Karpas-422 (cell line): ENCODE measurements at regions not wholly inside any gene's neighbourhood (a gene's known extent, or its start where the extent isn't known, plus 50 kb on each side); places are given as distances from the start of the nearest gene placed in this dataset.

Source experiments
- DNase-seq: peaks from one replicate; pipeline ENCODE4 v3.0.0-alpha.2; 2015
- H2AFZ ChIP-seq: fragments of 200-600 bp; sonication (generic); 2 replicates; pipeline ENCODE4 v1.6.1; 2014; ENCODE audit warnings: antibody characterized with exemption, low read length, mixed read lengths
- H3K27ac ChIP-seq: fragments of 200-600 bp; sonication (generic); 2 replicates; pipeline ENCODE4 v1.5.1; 2014; ENCODE audit warnings: mild to moderate bottlenecking, low read length, moderate library complexity
- H3K27me3 ChIP-seq: fragments of 200-600 bp; sonication (generic); 2 replicates; pipeline ENCODE4 v1.6.1; 2014; ENCODE audit warnings: low read length, mixed read lengths
- H3K36me3 ChIP-seq: fragments of 200-600 bp; sonication (generic); 2 replicates; pipeline ENCODE4 v1.6.1; 2014; ENCODE audit warnings: low read length, mixed read lengths; ENCODE audit not compliant: insufficient read depth
- H3K4me1 ChIP-seq: fragments of 200-600 bp; sonication (generic); 2 replicates; pipeline ENCODE4 v1.6.1; 2014; ENCODE audit warnings: mild to moderate bottlenecking, low read length, mixed read lengths
- H3K4me2 ChIP-seq: fragments of 200-600 bp; sonication (generic); 2 replicates; pipeline ENCODE4 v1.6.1; 2014; ENCODE audit warnings: low read length, low read depth, mild to moderate bottlenecking; ENCODE audit not compliant: poor library complexity, severe bottlenecking
- H3K4me3 ChIP-seq: fragments of 200-600 bp; sonication (generic); 2 replicates; pipeline ENCODE4 v1.5.1; 2014; ENCODE audit warnings: mild to moderate bottlenecking, antibody characterized with exemption, low read length, mixed read lengths
- H3K79me2 ChIP-seq: fragments of 200-600 bp; sonication (generic); 2 replicates; pipeline ENCODE4 v1.6.1; 2014; ENCODE audit warnings: mild to moderate bottlenecking, low read length, mixed read lengths
- H3K9ac ChIP-seq: fragments of 200-600 bp; sonication (generic); 2 replicates; pipeline ENCODE4 v1.6.0; 2014; ENCODE audit warnings: low read length
- H3K9me2 ChIP-seq: fragments of 200-600 bp; sonication (generic), shearing (Covaris generic); replicated peaks from 2 replicates; pipeline ENCODE4 v1.6.0; 2014; ENCODE audit warnings: mild to moderate bottlenecking, low read length, moderate library complexity; ENCODE audit not compliant: insufficient read depth
- H3K9me3 ChIP-seq: fragments of 300-700, 200-600 bp; sonication (generic); 2 replicates; pipeline ENCODE4 v1.6.1; 2014; ENCODE audit warnings: low read length, mixed read lengths
- H4K20me1 ChIP-seq: fragments of 200-600 bp; sonication (generic); 2 replicates; pipeline ENCODE4 v1.6.1; 2014; ENCODE audit warnings: mild to moderate bottlenecking, antibody characterized with exemption, low read length, low read depth; ENCODE audit not compliant: insufficient read depth

DNA sequence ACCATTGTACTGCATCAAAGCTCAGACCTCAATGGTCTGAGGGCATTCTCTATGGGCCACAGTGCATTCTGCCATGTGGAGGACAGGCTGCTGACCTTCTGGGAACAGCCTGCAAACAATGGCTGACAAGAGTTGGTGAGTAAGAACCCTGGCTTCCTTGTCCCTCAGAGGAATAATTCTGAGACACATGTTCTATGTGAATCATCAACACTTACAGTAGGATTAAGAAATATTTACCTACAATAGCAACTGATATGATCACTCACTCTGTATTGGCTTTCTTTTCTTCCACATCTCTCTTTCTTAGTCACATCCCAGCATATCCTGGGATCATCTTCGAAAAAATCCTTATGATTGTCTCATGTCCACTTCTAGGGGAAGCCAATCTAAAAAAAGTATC, 306.5 kb upstream of the ITGA1 start:
- no peak for DNase-seq
- Histone ChIP-seq H2AFZ (no peak overlapping the region), H3K27me3 (no peaks in the 10 kb centered on the region), H3K4me1 (no peaks in the 10 kb centered on the region), H4K20me1 (no peaks in the 10 kb centered on the region), H3K9me3 (no peaks in the 10 kb centered on the region; the same call in 1 of the 2 replicates), H3K27ac (no peak overlapping the region), H3K9me2 (peaks cover 5% of the 10 kb centered on the region; the same call in 1 of the 2 replicates), H3K36me3 (no peaks in the 10 kb centered on the region), H3K4me3 (no peak overlapping the region), H3K4me2 (no peak overlapping the region), H3K79me2 (no peaks in the 10 kb centered on the region), H3K9ac (no peak overlapping the region)

DNA sequence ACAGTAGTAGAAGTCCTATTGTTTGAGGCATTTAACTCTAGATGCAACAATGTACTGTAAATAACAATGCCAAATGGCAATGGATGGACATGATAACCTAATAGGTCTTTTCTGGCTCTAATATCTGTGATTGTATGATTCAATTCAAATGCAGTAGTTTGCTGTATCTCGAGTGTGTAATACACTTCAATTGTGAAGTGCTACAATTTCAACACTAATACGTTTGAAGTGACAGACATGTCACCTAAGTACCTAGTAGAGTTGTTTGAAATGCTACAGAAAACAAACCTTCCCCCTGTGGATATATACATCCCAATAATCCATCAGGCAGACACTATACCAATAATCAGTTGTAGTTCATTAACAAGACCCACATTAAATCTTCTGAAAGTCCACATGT, 305.9 kb upstream of the ITGA1 start:
- H4K20me1 ChIP-seq: no peaks in the 10 kb centered on the region
- H3K27me3 ChIP-seq: no peaks in the 10 kb centered on the region
- H3K36me3 ChIP-seq: no peaks in the 10 kb centered on the region
- no peak overlapping the region for H3K4me2 ChIP-seq
- H2AFZ ChIP-seq: no peak overlapping the region
- no peak overlapping the region for H3K27ac ChIP-seq
- no peak for DNase-seq
- H3K4me1 ChIP-seq: no peaks in the 10 kb centered on the region
- H3K9me2 ChIP-seq: peaks cover 5% of the 10 kb centered on the region; the same call in 1 of the 2 replicates
- H3K79me2 ChIP-seq: no peaks in the 10 kb centered on the region
- H3K4me3 ChIP-seq: no peak overlapping the region
- no peak overlapping the region for H3K9ac ChIP-seq
- no peaks in the 10 kb centered on the region; the same call in 1 of the 2 replicates for H3K9me3 ChIP-seq

DNA sequence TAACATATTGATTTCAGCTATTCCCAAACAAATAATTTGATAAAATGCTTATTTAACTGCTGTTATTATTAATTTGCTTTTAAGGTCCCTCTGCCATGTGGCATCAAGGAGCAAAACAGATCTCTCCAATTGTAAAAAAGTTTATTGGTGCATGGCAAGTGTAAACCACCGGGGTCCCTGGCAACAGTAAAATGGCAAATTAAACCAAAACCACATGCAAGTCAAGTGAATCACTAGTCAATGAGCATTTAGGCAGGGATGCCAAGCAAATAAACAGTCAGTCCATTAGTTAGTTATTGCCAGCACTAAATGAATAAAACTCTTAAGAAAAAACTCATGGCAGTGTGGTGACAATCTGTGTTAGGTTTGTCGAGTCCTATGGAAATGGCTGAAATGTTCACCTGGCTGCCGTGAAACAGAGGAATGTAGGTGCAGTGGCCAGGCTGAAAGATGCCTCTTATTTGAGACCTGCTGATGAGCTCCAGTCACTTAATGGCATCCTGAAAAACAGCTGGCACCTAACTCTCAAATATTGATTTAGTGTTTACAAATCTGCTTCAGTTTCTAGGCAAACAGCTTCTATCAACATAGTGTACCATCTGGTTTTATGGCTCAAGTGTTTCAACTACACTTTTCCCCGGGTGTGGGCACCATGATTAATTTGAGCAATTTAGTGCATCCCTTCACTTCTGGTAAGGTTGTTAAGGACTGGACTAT, 296.5 kb upstream of the ITGA1 start:
- no peaks in the 10 kb centered on the region for H3K27me3 ChIP-seq

DNA sequence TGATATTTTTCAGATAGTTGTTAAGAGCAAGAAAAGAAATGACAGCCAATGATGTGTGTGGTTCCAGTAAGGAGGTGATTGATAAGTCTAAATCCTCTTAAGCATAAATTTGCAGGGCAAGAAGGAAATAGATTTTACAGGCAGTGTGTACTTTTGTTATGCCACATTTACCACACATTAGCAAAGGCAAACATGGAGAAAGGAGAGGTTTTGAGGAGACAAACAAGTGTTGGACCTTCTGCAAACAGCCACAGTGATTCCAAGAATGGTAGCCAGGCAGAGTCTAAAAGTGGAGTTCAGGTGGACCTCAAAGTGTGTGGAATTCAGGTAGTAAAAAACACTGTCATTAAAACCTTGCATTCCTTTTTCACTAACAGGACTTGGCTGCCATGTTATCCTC, 295.9 kb upstream of the ITGA1 start:
- Histone ChIP-seq H3K79me2 (no peaks in the 10 kb centered on the region), H3K4me1 (no peaks in the 10 kb centered on the region), H3K27ac (no peak overlapping the region), H3K4me3 (no peak overlapping the region), H3K36me3 (no peaks in the 10 kb centered on the region), H4K20me1 (no peaks in the 10 kb centered on the region), H2AFZ (no peak overlapping the region), H3K9me2 (no peaks in the 10 kb centered on the region; the same call in 1 of the 2 replicates), H3K9ac (no peak overlapping the region), H3K4me2 (no peak overlapping the region), H3K9me3 (no peaks in the 10 kb centered on the region), H3K27me3 (no peaks in the 10 kb centered on the region)
- no peak for DNase-seq

More for the DNA sequence above, 296.5 kb upstream of the ITGA1 start:
- no peaks in the 10 kb centered on the region for H4K20me1 ChIP-seq
- H3K9ac ChIP-seq: no peak overlapping the region
- H3K36me3 ChIP-seq: no peaks in the 10 kb centered on the region
- no peak overlapping the region for H3K27ac ChIP-seq
- no peaks in the 10 kb centered on the region; the same call in 1 of the 2 replicates for H3K9me2 ChIP-seq
- no peaks in the 10 kb centered on the region for H3K9me3 ChIP-seq
- no peak overlapping the region for H3K4me2 ChIP-seq
- H3K79me2 ChIP-seq: no peaks in the 10 kb centered on the region
- DNase-seq: no peak
- H2AFZ ChIP-seq: no peak overlapping the region
- H3K4me3 ChIP-seq: no peak overlapping the region
- no peaks in the 10 kb centered on the region for H3K4me1 ChIP-seq

DNA sequence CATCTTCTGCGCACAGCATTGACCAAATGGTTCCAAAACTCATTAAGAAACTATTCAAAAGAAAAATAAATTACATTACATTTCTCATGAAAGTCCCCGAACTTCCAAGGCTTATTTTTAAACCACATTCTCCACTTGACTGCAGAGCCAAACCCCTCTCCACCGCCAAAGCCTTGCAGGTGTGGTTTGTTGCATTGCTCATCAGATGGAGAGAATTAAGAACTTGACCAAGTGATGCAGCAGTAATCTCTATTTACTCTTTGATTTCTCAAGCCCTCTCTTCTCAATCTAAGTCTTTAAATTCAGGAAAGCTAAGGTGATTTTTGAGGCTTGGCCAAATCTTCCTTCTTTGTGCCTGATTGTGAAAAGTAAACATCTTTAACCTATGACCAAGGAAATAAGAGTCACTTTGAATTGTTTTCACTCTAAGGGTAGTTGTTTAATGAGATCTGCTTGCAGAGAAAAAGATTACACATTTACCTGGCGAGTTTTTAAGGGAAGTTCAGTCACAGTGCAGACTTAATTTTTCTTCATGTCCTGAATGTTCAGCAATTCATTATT, 290.5 kb upstream of the ITGA1 start:
- Histone ChIP-seq H3K4me1 (no peaks in the 10 kb centered on the region), H3K9ac (no peak overlapping the region), H3K9me3 (no peaks in the 10 kb centered on the region), H3K79me2 (no peaks in the 10 kb centered on the region), H3K4me2 (no peak overlapping the region), H3K4me3 (no peak overlapping the region), H2AFZ (no peak overlapping the region), H3K9me2 (no peaks in the 10 kb centered on the region; the same call in 1 of the 2 replicates), H3K27me3 (no peaks in the 10 kb centered on the region), H3K27ac (no peak overlapping the region), H4K20me1 (no peaks in the 10 kb centered on the region), H3K36me3 (no peaks in the 10 kb centered on the region)
- no peak for DNase-seq

DNA sequence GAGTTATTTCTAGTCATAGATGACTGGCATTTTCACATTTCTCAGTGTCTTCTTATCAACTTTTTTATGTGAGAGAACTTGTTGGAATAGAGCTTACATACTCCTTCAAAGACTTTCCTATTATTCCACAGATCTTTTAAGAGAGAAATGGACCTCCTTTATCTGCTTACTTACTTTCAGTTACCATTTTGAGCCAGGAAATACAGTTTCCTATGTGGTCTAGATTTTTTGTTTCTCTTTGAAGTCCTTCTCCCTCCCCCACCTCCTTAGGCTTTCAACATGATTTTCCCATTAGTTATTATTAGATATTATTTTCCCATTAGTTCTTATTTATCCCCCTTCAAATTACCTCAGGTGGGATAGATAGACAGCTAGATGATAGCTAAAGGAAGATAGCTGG, 289.1 kb upstream of the ITGA1 start:
- H4K20me1 ChIP-seq: no peaks in the 10 kb centered on the region
- H3K9me2 ChIP-seq: no peaks in the 10 kb centered on the region; the same call in 1 of the 2 replicates
- H3K36me3 ChIP-seq: no peaks in the 10 kb centered on the region
- no peak overlapping the region for H3K4me3 ChIP-seq
- H3K79me2 ChIP-seq: no peaks in the 10 kb centered on the region
- H3K9me3 ChIP-seq: no peaks in the 10 kb centered on the region
- H3K27me3 ChIP-seq: no peaks in the 10 kb centered on the region
- DNase-seq: no peak
- H3K4me1 ChIP-seq: no peaks in the 10 kb centered on the region
- H3K9ac ChIP-seq: no peak overlapping the region
- no peak overlapping the region for H3K27ac ChIP-seq
- H2AFZ ChIP-seq: no peak overlapping the region
- H3K4me2 ChIP-seq: no peak overlapping the region

DNA sequence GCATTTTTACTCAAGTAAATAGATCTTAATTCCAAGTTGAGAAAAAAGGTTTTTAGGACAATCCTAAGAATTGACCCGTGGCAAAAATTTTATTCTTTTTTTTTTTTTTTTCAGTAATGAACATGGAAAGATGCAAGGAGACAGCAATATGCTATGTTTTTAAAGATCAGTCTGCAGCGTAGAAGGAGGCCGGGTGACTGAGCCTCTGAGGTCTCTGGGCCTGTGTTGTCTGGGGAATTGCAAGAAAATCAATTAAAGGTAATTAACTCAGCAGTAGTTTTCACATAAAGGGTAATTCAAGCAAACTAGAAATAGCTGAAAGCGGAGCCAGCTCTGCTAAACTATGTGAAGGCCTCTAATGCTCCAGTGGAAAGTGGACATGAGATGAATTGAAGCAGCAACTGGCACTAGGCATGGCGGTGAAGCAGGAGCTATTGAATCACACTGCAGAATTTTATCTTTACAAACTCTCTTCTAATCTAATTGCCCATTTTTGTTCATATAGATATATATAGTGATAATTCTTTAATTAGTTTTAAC, 285.2 kb upstream of the ITGA1 start:
- Histone ChIP-seq H4K20me1 (no peaks in the 10 kb centered on the region), H3K27me3 (no peaks in the 10 kb centered on the region), H3K9me3 (no peaks in the 10 kb centered on the region), H3K4me2 (no peak overlapping the region), H3K9ac (no peak overlapping the region), H3K36me3 (no peaks in the 10 kb centered on the region), H3K9me2 (no peaks in the 10 kb centered on the region; the same call in 1 of the 2 replicates), H3K4me3 (no peak overlapping the region), H2AFZ (no peak overlapping the region), H3K4me1 (no peaks in the 10 kb centered on the region), H3K27ac (no peak overlapping the region), H3K79me2 (no peaks in the 10 kb centered on the region)
- DNase-seq: no peak

DNA sequence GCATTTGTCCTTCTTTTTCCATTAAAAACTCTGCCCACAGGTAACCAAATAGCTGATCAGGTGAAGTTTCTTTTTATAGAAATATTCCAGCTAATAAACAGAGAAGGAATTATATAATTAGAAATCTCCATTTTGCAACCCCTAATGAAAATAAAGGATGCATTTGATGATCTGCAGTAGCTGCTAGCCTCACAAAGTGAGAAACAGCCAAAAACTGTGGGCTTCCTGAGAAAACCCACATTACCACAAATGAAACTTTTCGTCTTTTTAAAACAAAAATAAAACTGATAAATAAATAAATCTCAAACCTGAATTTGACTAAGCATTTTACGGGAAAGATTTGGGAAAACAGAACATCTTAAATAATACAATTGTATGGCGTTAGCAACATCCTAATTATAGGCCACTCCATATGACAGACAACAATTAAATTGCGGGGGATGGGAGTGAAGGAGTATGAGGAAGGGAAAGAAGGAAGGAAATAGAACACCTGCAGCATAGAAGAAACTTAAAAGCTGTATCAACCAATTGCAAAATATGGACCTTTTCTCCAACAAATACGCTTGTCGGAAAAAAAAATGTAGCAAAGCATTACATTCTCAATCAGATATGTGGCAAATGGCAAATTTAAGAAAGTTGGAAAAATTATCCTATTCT, 283.0 kb upstream of the ITGA1 start:
- Histone ChIP-seq H3K4me3 (no peak overlapping the region), H3K27me3 (no peaks in the 10 kb centered on the region), H3K9ac (no peak overlapping the region), H3K36me3 (no peaks in the 10 kb centered on the region), H3K4me2 (no peak overlapping the region), H3K79me2 (no peaks in the 10 kb centered on the region), H3K9me2 (no peaks in the 10 kb centered on the region), H4K20me1 (no peaks in the 10 kb centered on the region), H3K9me3 (no peaks in the 10 kb centered on the region), H2AFZ (no peak overlapping the region), H3K4me1 (no peaks in the 10 kb centered on the region), H3K27ac (no peak overlapping the region)
- no peak for DNase-seq
